NCI-H526 (cell line): ENCODE measurements at regions not wholly inside any gene's neighbourhood (a gene's known extent, or its start where the extent isn't known, plus 50 kb on each side); places are given as distances from the start of the nearest gene placed in this dataset.

Source experiments
- DNase-seq, 2 experiments: peaks; one replicate each; lab custom pipeline; 2025; lab: John Stamatoyannopoulos, UW

GRCh38 chr1:110765640-110766335 lies 91.0 kb upstream of the KCNA3 start:
- peak; percentile 54 to 74 for DNase-seq

GRCh38 chr1:110763149-110763548 lies 88.4 kb upstream of the KCNA3 start:
- DNase-seq = no peak

GRCh38 chr1:110760321-110760720 lies 85.6 kb upstream of the KCNA3 start:
- DNase-seq = peak in 1 of 2 experiments; percentile 10

GRCh38 chr1:110756506-110756905 lies 81.8 kb upstream of the KCNA3 start:
- DNase-seq = no peak

GRCh38 chr1:110752941-110753725 lies 78.4 kb upstream of the KCNA3 start:
- no peak for DNase-seq

GRCh38 chr1:110750562-110750961 lies 75.8 kb upstream of the KCNA3 start:
- no peak for DNase-seq

- DNase-seq = no peak
These were observed 75.2 kb upstream of the KCNA3 start for GRCh38 chr1:110749960-110750359.

- DNase-seq = peak in 1 of 2 experiments; percentile 5
These were observed 72.0 kb upstream of the KCNA3 start for GRCh38 chr1:110746644-110747259.

- no peak for DNase-seq
These were observed 68.7 kb upstream of the KCNA3 start for GRCh38 chr1:110743397-110743796.

GRCh38 chr1:110736900-110737605 lies 62.3 kb upstream of the KCNA3 start:
- DNase-seq = no peak

- no peak for DNase-seq
These were observed 59.5 kb upstream of the KCNA3 start for GRCh38 chr1:110734133-110734680.

- DNase-seq = no peak
These were observed 56.8 kb upstream of the KCNA3 start for GRCh38 chr1:110731529-110731928.

- no peak for DNase-seq
These were observed 53.8 kb upstream of the KCNA3 start for GRCh38 chr1:110728388-110729001.

- no peak for DNase-seq
These were observed 52.5 kb upstream of the KCNA3 start for GRCh38 chr1:110727246-110727645.

- DNase-seq = no peak
These were observed 52.0 kb upstream of the KCNA3 start for GRCh38 chr1:110726755-110727154.
